Upper lobe of left lung (tissue), 4 donors: ENCODE measurements at regions not wholly inside any gene's neighbourhood (a gene's known extent, or its start where the extent isn't known, plus 50 kb on each side); places are given as distances from the start of the nearest gene placed in this dataset.

ENCODE experiments used
- POLR2A ChIP-seq, 4 donors: fragments of 450-650 bp; IDR thresholded peaks; one replicate each; pipeline ENCODE4 v1.5.1; 2016 to 2017; ENCODE audit warnings: antibody characterized with exemption in 4 of 4, mild to moderate bottlenecking in 2 of 4
- TF ChIP-seq, protein P1 (sequence below), 6 experiments: fragments of 450-650 bp in 4 of 6; fragments of 200-600 bp in 2 of 6; sonication (generic) in 2 of 6; IDR thresholded peaks; one replicate each; pipeline ENCODE4 v1.5.1; 2016 to 2019; ENCODE audit warnings: antibody characterized with exemption in 6 of 6

DNA sequence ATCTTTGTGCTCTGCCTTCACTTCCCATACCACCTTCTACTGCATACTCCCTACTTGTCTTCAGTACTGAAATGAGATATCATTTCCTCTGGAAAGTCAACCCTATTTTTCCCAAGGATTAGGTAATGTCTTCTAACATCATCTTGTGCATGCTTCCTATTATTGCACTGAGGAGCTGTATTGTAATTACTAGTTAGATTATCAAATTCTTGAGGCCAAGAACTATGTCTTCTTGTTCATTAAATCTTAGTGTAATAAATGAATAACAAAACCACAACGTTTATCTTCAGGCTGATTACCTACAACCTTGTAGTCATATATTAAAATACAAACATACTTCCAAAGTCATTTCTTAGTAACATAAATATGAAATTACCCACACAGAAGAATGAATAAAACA, 87.9 kb upstream of the POU5F2 start:
- no peak for TF ChIP-seq POLR2A (IDR thresholded peaks at IDR 0.05)
- TF ChIP-seq, protein P1, sequence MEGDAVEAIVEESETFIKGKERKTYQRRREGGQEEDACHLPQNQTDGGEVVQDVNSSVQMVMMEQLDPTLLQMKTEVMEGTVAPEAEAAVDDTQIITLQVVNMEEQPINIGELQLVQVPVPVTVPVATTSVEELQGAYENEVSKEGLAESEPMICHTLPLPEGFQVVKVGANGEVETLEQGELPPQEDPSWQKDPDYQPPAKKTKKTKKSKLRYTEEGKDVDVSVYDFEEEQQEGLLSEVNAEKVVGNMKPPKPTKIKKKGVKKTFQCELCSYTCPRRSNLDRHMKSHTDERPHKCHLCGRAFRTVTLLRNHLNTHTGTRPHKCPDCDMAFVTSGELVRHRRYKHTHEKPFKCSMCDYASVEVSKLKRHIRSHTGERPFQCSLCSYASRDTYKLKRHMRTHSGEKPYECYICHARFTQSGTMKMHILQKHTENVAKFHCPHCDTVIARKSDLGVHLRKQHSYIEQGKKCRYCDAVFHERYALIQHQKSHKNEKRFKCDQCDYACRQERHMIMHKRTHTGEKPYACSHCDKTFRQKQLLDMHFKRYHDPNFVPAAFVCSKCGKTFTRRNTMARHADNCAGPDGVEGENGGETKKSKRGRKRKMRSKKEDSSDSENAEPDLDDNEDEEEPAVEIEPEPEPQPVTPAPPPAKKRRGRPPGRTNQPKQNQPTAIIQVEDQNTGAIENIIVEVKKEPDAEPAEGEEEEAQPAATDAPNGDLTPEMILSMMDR (IDR thresholded peaks at IDR 0.05), result no peak
